22Rv1 (cell line): ENCODE measurements at regions not wholly inside any gene's neighbourhood (a gene's known extent, or its start where the extent isn't known, plus 50 kb on each side); places are given as distances from the start of the nearest gene placed in this dataset.
A peak's percentile ranks its signal among the peaks of the same experiment; 100 is the strongest.

ENCODE experiments used
- H3K27ac ChIP-seq: fragments of 450-650 bp; 2 replicates; pipeline ENCODE4 v1.5.1; 2017
- CTCF ChIP-seq: fragments of 450-650 bp; IDR thresholded peaks from 2 replicates; pipeline ENCODE4 v1.5.1; 2017; ENCODE audit warnings: mild to moderate bottlenecking
- ZFX ChIP-seq: fragments of 450-650 bp; IDR thresholded peaks from 2 replicates; pipeline ENCODE4 v1.6.1; 2017; ENCODE audit warnings: antibody characterized with exemption, borderline replicate concordance

GRCh38 chr4:45883421-45883820 lies 240.4 kb downstream of the GABRG1 start:
- TF ChIP-seq CTCF (no peak), ZFX (no peak)
- H3K27ac ChIP-seq: no peak overlapping the region

GRCh38 chr4:45876235-45876890 lies 247.5 kb downstream of the GABRG1 start:
- TF ChIP-seq ZFX: no peak
- TF ChIP-seq CTCF: no peak
- H3K27ac ChIP-seq: no peak overlapping the region

- TF ChIP-seq ZFX (no peak), CTCF (no peak)
- peak overlapping the region; percentile 30 for H3K27ac ChIP-seq
These were observed 254.7 kb downstream of the GABRG1 start for GRCh38 chr4:45869184-45869583.

GRCh38 chr4:45865781-45866180 lies 258.1 kb downstream of the GABRG1 start:
- H3K27ac ChIP-seq: no peak overlapping the region
- no peak for TF ChIP-seq CTCF
- no peak for TF ChIP-seq ZFX

GRCh38 chr4:45855857-45856256 lies 268.0 kb downstream of the GABRG1 start:
- no peak for TF ChIP-seq CTCF
- TF ChIP-seq ZFX: no peak
- H3K27ac ChIP-seq: no peak overlapping the region

GRCh38 chr4:45846016-45846415 lies 277.8 kb downstream of the GABRG1 start:
- TF ChIP-seq ZFX (no peak), CTCF (no peak)
- H3K27ac ChIP-seq: no peak overlapping the region

GRCh38 chr4:45841791-45842190 lies 282.1 kb downstream of the GABRG1 start:
- no peak overlapping the region for H3K27ac ChIP-seq
- TF ChIP-seq CTCF (no peak), ZFX (no peak)
